Activated CD8-positive, alpha-beta memory T cell treated with anti-CD3 and anti-CD28 coated beads, Interleukin-2, amount 10 ng/mL, durations not matched to agents 7 days and 5 days (primary cell): ENCODE measurements at regions not wholly inside any gene's neighbourhood (a gene's known extent, or its start where the extent isn't known, plus 50 kb on each side); places are given as distances from the start of the nearest gene placed in this dataset.

Experiments
- ATAC-seq: fragments of 150-1000 bp; cut with Tn5 transposase; one replicate; pipeline ENCODE4 v1.10.0; 2021; ENCODE audit warnings: moderate library complexity
- CTCF ChIA-PET: fragments of 350-600 bp; sonication (Branson Sonifier 250); formaldehyde crosslinking; loops from one replicate; lab custom pipeline; 2021; ENCODE audit warnings: antibody characterized with exemption; lab: Charles Lee
- DNase-seq: peaks from one replicate; pipeline ENCODE4 v3.0.0-alpha.2; 2020
- H3K27ac Mint-ChIP-seq: one replicate; pipeline ENCODE4 v1.8.0; 2021; ENCODE audit warnings: mild to moderate bottlenecking, mixed read lengths
- H3K27me3 Mint-ChIP-seq: one replicate; pipeline ENCODE4 v1.8.0; 2021; ENCODE audit warnings: mixed read lengths
- H3K36me3 Mint-ChIP-seq: one replicate; pipeline ENCODE4 v1.8.0; 2021; ENCODE audit warnings: mild to moderate bottlenecking, mixed read lengths
- H3K4me1 Mint-ChIP-seq: one replicate; pipeline ENCODE4 v1.8.0; 2021; ENCODE audit warnings: mixed read lengths
- H3K4me3 Mint-ChIP-seq: one replicate; pipeline ENCODE4 v1.8.0; 2021; ENCODE audit warnings: mild to moderate bottlenecking, moderate library complexity, mixed read lengths
- H3K9me3 Mint-ChIP-seq: one replicate; pipeline ENCODE4 v1.8.0; 2022; ENCODE audit warnings: low read depth, mixed read lengths

GRCh38 chr2:184072470-184072869 is 525.9 kb upstream of the ZNF804A start:
- Mint-ChIP-seq H3K27me3 (no peaks in the 10 kb centered on the region), H3K4me3 (no peak overlapping the region), H3K4me1 (no peaks in the 10 kb centered on the region), H3K36me3 (no peaks in the 10 kb centered on the region), H3K9me3 (peaks cover 5% of the 10 kb centered on the region), H3K27ac (no peak overlapping the region)
- DNase-seq (no peak), ATAC-seq (no peak)
- CTCF ChIA-PET: no interaction called here

GRCh38 chr2:184078496-184078895 is 519.8 kb upstream of the ZNF804A start:
- Mint-ChIP-seq H3K4me1 (no peaks in the 10 kb centered on the region), H3K9me3 (peaks cover 5% of the 10 kb centered on the region), H3K27ac (no peak overlapping the region), H3K4me3 (no peak overlapping the region), H3K27me3 (no peaks in the 10 kb centered on the region), H3K36me3 (no peaks in the 10 kb centered on the region)
- CTCF ChIA-PET: no interaction called here
- DNase-seq (no peak), ATAC-seq (no peak)

GRCh38 chr2:184091456-184091855 is 506.9 kb upstream of the ZNF804A start:
- no peak overlapping the region for H3K27ac Mint-ChIP-seq
- H3K9me3 Mint-ChIP-seq: no peaks in the 10 kb centered on the region
- no peak overlapping the region for H3K4me3 Mint-ChIP-seq
- CTCF ChIA-PET: no interaction called here
- no peak for DNase-seq
- no peaks in the 10 kb centered on the region for H3K36me3 Mint-ChIP-seq
- no peaks in the 10 kb centered on the region for H3K27me3 Mint-ChIP-seq
- H3K4me1 Mint-ChIP-seq: no peaks in the 10 kb centered on the region
- ATAC-seq: no peak

- no peak for DNase-seq
- no peaks in the 10 kb centered on the region for H3K27me3 Mint-ChIP-seq
- H3K27ac Mint-ChIP-seq: no peak overlapping the region
These were observed 484.5 kb upstream of the ZNF804A start for GRCh38 chr2:184113696-184114403.

GRCh38 chr2:184114439-184114838 is 483.9 kb upstream of the ZNF804A start:
- ATAC-seq: no peak
- Mint-ChIP-seq H3K36me3 (no peaks in the 10 kb centered on the region), H3K4me3 (no peak overlapping the region), H3K27ac (no peak overlapping the region), H3K27me3 (no peaks in the 10 kb centered on the region), H3K9me3 (peaks cover 3% of the 10 kb centered on the region), H3K4me1 (no peaks in the 10 kb centered on the region)
- CTCF ChIA-PET: no interaction called here
- no peak for DNase-seq

More at GRCh38 chr2:184113696-184114403, 484.5 kb upstream of the ZNF804A start:
- no peaks in the 10 kb centered on the region for H3K36me3 Mint-ChIP-seq
- H3K9me3 Mint-ChIP-seq: peaks cover 3% of the 10 kb centered on the region
- H3K4me3 Mint-ChIP-seq: no peak overlapping the region
- H3K4me1 Mint-ChIP-seq: no peaks in the 10 kb centered on the region
- ATAC-seq: no peak
- CTCF ChIA-PET: no interaction called here

GRCh38 chr2:184119989-184120800 is 478.1 kb upstream of the ZNF804A start:
- Mint-ChIP-seq H3K36me3 (no peaks in the 10 kb centered on the region), H3K4me1 (no peaks in the 10 kb centered on the region), H3K27me3 (no peaks in the 10 kb centered on the region), H3K9me3 (no peaks in the 10 kb centered on the region), H3K27ac (no peak overlapping the region), H3K4me3 (no peak overlapping the region)
- CTCF ChIA-PET: no interaction called here
- DNase-seq: no peak
- ATAC-seq: no peak

GRCh38 chr2:184125867-184126266 is 472.5 kb upstream of the ZNF804A start:
- no peaks in the 10 kb centered on the region for H3K27me3 Mint-ChIP-seq
- H3K4me1 Mint-ChIP-seq: no peaks in the 10 kb centered on the region
- no peak overlapping the region for H3K27ac Mint-ChIP-seq
- peaks cover 4% of the 10 kb centered on the region for H3K9me3 Mint-ChIP-seq
- no peak for ATAC-seq
- CTCF ChIA-PET: no interaction called here
- no peak overlapping the region for H3K4me3 Mint-ChIP-seq
- H3K36me3 Mint-ChIP-seq: no peaks in the 10 kb centered on the region
- DNase-seq: no peak

- peaks cover 14% of the 10 kb centered on the region for H3K9me3 Mint-ChIP-seq
- DNase-seq: no peak
- ATAC-seq: no peak
- H3K4me1 Mint-ChIP-seq: no peaks in the 10 kb centered on the region
- H3K4me3 Mint-ChIP-seq: no peak overlapping the region
- CTCF ChIA-PET: no interaction called here
- no peaks in the 10 kb centered on the region for H3K36me3 Mint-ChIP-seq
- no peak overlapping the region for H3K27ac Mint-ChIP-seq
- no peaks in the 10 kb centered on the region for H3K27me3 Mint-ChIP-seq
These were observed 469.3 kb upstream of the ZNF804A start for GRCh38 chr2:184129073-184129472.

- H3K27ac Mint-ChIP-seq: no peak overlapping the region
- no peak overlapping the region for H3K4me3 Mint-ChIP-seq
- H3K4me1 Mint-ChIP-seq: no peaks in the 10 kb centered on the region
- H3K36me3 Mint-ChIP-seq: no peaks in the 10 kb centered on the region
- DNase-seq (no peak), ATAC-seq (no peak)
- no peaks in the 10 kb centered on the region for H3K27me3 Mint-ChIP-seq
- CTCF ChIA-PET: no interaction called here
- H3K9me3 Mint-ChIP-seq: peaks cover 6% of the 10 kb centered on the region
These were observed 460.4 kb upstream of the ZNF804A start for GRCh38 chr2:184137955-184138354.

GRCh38 chr2:184141866-184142265 is 456.5 kb upstream of the ZNF804A start:
- ATAC-seq (no peak), DNase-seq (no peak)
- H3K4me3 Mint-ChIP-seq: no peak overlapping the region
- no peaks in the 10 kb centered on the region for H3K36me3 Mint-ChIP-seq
- peaks cover 2% of the 10 kb centered on the region for H3K9me3 Mint-ChIP-seq
- H3K27me3 Mint-ChIP-seq: no peaks in the 10 kb centered on the region
- no peak overlapping the region for H3K27ac Mint-ChIP-seq
- CTCF ChIA-PET: no interaction called here
- no peaks in the 10 kb centered on the region for H3K4me1 Mint-ChIP-seq

- H3K4me1 Mint-ChIP-seq: no peaks in the 10 kb centered on the region
- ATAC-seq: no peak
- no peak overlapping the region for H3K27ac Mint-ChIP-seq
- no peaks in the 10 kb centered on the region for H3K27me3 Mint-ChIP-seq
- peaks cover 4% of the 10 kb centered on the region for H3K9me3 Mint-ChIP-seq
- H3K36me3 Mint-ChIP-seq: no peaks in the 10 kb centered on the region
- H3K4me3 Mint-ChIP-seq: no peak overlapping the region
- CTCF ChIA-PET: no interaction called here
- no peak for DNase-seq
These were observed 443.9 kb upstream of the ZNF804A start for GRCh38 chr2:184154438-184154837.

- peaks cover 6% of the 10 kb centered on the region for H3K9me3 Mint-ChIP-seq
- DNase-seq (no peak), ATAC-seq (no peak)
- no peak overlapping the region for H3K4me3 Mint-ChIP-seq
- H3K27ac Mint-ChIP-seq: no peak overlapping the region
- no peaks in the 10 kb centered on the region for H3K4me1 Mint-ChIP-seq
- H3K36me3 Mint-ChIP-seq: no peaks in the 10 kb centered on the region
- no peaks in the 10 kb centered on the region for H3K27me3 Mint-ChIP-seq
- CTCF ChIA-PET: no interaction called here
These were observed 442.5 kb upstream of the ZNF804A start for GRCh38 chr2:184155791-184156190.

GRCh38 chr2:184157141-184157540 is 441.2 kb upstream of the ZNF804A start:
- Mint-ChIP-seq H3K9me3 (peaks cover 6% of the 10 kb centered on the region), H3K27me3 (no peaks in the 10 kb centered on the region), H3K27ac (no peak overlapping the region), H3K4me3 (no peak overlapping the region), H3K4me1 (no peaks in the 10 kb centered on the region), H3K36me3 (no peaks in the 10 kb centered on the region)
- ATAC-seq (no peak), DNase-seq (no peak)
- CTCF ChIA-PET: no interaction called here

GRCh38 chr2:184162426-184162825 is 435.9 kb upstream of the ZNF804A start:
- CTCF ChIA-PET: no interaction called here
- Mint-ChIP-seq H3K4me3 (no peak overlapping the region), H3K36me3 (no peaks in the 10 kb centered on the region), H3K4me1 (no peaks in the 10 kb centered on the region), H3K27ac (no peak overlapping the region), H3K9me3 (peaks cover 4% of the 10 kb centered on the region), H3K27me3 (no peaks in the 10 kb centered on the region)
- DNase-seq (no peak), ATAC-seq (no peak)
